CD4-positive, alpha-beta T cell (primary cell): ENCODE measurements at regions not wholly inside any gene's neighbourhood (a gene's known extent, or its start where the extent isn't known, plus 50 kb on each side); places are given as distances from the start of the nearest gene placed in this dataset.

Experiments
- ATAC-seq: fragments of 200-7000 bp; cut with Tn5 transposase; one replicate; pipeline ENCODE4 v1.10.0; 2022; ENCODE audit warnings: mild to moderate bottlenecking; ENCODE audit not compliant: poor library complexity
- CTCF ChIA-PET: fragments of 350-600 bp; sonication (Branson Sonifier 250); formaldehyde crosslinking; loops from one replicate; lab custom pipeline; 2021; ENCODE audit warnings: antibody characterized with exemption, inconsistent platforms; lab: Charles Lee
- POLR2A ChIA-PET: fragments of 350-600 bp; sonication (Branson Sonifier 250); formaldehyde crosslinking; loops from one replicate; lab custom pipeline; 2021; ENCODE audit warnings: antibody characterized with exemption, inconsistent platforms; lab: Charles Lee
- DNase-seq, 14 experiments: peaks; one replicate each; pipeline ENCODE4 v3.0.0-alpha.2; 2013 to 2020; ENCODE audit warnings: mixed read lengths in 2 of 14
- H3K27ac ChIP-seq, 2 donors: one replicate each; pipeline versions ENCODE4 v1.5.1 to v1.7.0; 2013; ENCODE audit warnings: low read length in 2 of 2, low read depth in 1 of 2, mild to moderate bottlenecking in 1 of 2
- H3K27me3 ChIP-seq, 2 experiments: 1 replicate in 1 of 2; 2 replicates in 1 of 2; pipeline versions ENCODE4 v1.6.1 to v1.7.0; 2013; ENCODE audit warnings: low read length in 2 of 2, control low read depth in 1 of 2, mild to moderate bottlenecking in 1 of 2, moderate library complexity in 1 of 2; ENCODE audit not compliant: insufficient read depth in 2 of 2, control insufficient read depth in 1 of 2
- H3K36me3 ChIP-seq: one replicate; pipeline ENCODE4 v1.6.1; 2013; ENCODE audit warnings: low read length, control low read depth; ENCODE audit not compliant: insufficient read depth
- H3K4me1 ChIP-seq: one replicate; pipeline ENCODE4 v1.6.1; 2013; ENCODE audit warnings: low read length, control low read depth; ENCODE audit not compliant: insufficient read depth
- H3K4me3 ChIP-seq: one replicate; pipeline ENCODE4 v1.5.1; 2013; ENCODE audit warnings: mild to moderate bottlenecking, low read length, moderate library complexity
- H3K9me3 ChIP-seq, 2 experiments: 1 replicate in 1 of 2; 2 replicates in 1 of 2; pipeline versions ENCODE4 v1.6.1 to v1.7.0; 2013; ENCODE audit warnings: low read length in 2 of 2, mild to moderate bottlenecking in 2 of 2, control low read depth in 1 of 2, moderate library complexity in 1 of 2; ENCODE audit not compliant: control insufficient read depth in 1 of 2, insufficient read depth in 1 of 2
- H3K27ac Mint-ChIP-seq: one replicate; pipeline ENCODE4 v1.8.0; 2020; ENCODE audit warnings: mixed read lengths
- H3K27me3 Mint-ChIP-seq: one replicate; pipeline ENCODE4 v1.8.0; 2021; ENCODE audit warnings: mixed read lengths
- H3K36me3 Mint-ChIP-seq: one replicate; pipeline ENCODE4 v1.8.0; 2021; ENCODE audit warnings: low read depth, mixed read lengths
- H3K4me1 Mint-ChIP-seq: one replicate; pipeline ENCODE4 v1.8.0; 2021; ENCODE audit warnings: low read depth, mixed read lengths
- H3K4me3 Mint-ChIP-seq: one replicate; pipeline ENCODE4 v1.8.0; 2020; ENCODE audit warnings: mild to moderate bottlenecking, mixed read lengths
- H3K9me3 Mint-ChIP-seq: one replicate; pipeline ENCODE4 v1.8.0; 2020; ENCODE audit warnings: mixed read lengths
- CTCF ChIP-seq: fragments of 200-600 bp; IDR thresholded peaks from one replicate; pipeline ENCODE4 v1.8.0; 2022; ENCODE audit warnings: antibody characterized with exemption, mild to moderate bottlenecking
- intact Hi-C, 2 experiments: fragments of 100-400 bp; cut with DNase I in 1 of 2; cut with micrococcal nuclease in 1 of 2; formaldehyde crosslinking; loops; one replicate each; pipeline versions ENCODE4 v1.15.1 to v1.9.0; 2023 to 2025; cut with DNase I, micrococcal nuclease

- no peak for TF ChIP-seq CTCF
- H3K4me1 ChIP-seq, result no peaks in the 10 kb centered on the region
- Mint-ChIP-seq H3K36me3 (no peaks in the 10 kb centered on the region), H3K4me1 (no peaks in the 10 kb centered on the region), H3K4me3 (no peak overlapping the region), H3K27me3 (no peaks in the 10 kb centered on the region), H3K9me3 (peaks cover 3% of the 10 kb centered on the region), H3K27ac (no peak overlapping the region)
- intact Hi-C loops, result no loop called here
- no peaks in the 10 kb centered on the region for H3K36me3 ChIP-seq
- ATAC-seq (no peak), DNase-seq (no peak)
- peaks cover 0 to 2% of the 10 kb centered on the region in 2 experiments for H3K27me3 ChIP-seq
- POLR2A ChIA-PET, result no interaction called here
- H3K4me3 ChIP-seq, result no peak overlapping the region
- CTCF ChIA-PET, result no interaction called here
- H3K9me3 ChIP-seq, result peaks cover 13 to 14% of the 10 kb centered on the region in 2 experiments
- no peak overlapping the region for H3K27ac ChIP-seq
These were observed 162.7 kb downstream of the RPS24 start for GRCh38 chr10:78196396-78196795.

DNA sequence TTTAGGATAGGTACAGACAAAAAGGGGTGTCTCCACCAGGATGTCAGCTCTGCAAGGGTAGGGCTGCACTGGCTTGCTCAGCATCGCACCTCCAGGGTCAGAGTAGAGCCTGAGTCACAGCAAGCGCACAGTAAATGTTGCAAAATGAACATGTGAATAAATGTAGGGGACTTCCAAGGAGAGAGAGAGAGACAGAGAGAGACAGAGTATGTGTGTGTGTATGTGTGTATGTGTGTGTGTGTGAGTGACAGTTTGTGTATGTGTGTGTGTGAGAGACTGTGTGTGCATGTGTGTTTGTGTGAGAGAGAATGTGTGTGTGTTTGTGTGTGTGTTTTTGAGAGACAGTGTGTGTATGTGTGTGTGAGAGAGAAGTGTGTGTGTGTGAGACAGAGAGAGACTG lies 163.3 kb downstream of the RPS24 start:
- peaks cover 13 to 14% of the 10 kb centered on the region in 2 experiments for H3K9me3 ChIP-seq
- Mint-ChIP-seq H3K27me3 (no peaks in the 10 kb centered on the region), H3K27ac (no peak overlapping the region), H3K36me3 (no peaks in the 10 kb centered on the region), H3K4me3 (no peak overlapping the region), H3K4me1 (no peaks in the 10 kb centered on the region), H3K9me3 (peaks cover 3% of the 10 kb centered on the region)
- intact Hi-C loops, result no loop called here
- no peak for TF ChIP-seq CTCF
- no peaks in the 10 kb centered on the region for H3K4me1 ChIP-seq
- ATAC-seq (no peak), DNase-seq (no peak)
- H3K27ac ChIP-seq, result no peak overlapping the region
- peaks cover 0 to 2% of the 10 kb centered on the region in 2 experiments for H3K27me3 ChIP-seq
- H3K4me3 ChIP-seq, result no peak overlapping the region
- H3K36me3 ChIP-seq, result no peaks in the 10 kb centered on the region
- ChIA-PET POLR2A (no interaction called here), CTCF (no interaction called here)

GRCh38 chr10:78197628-78198272 lies 164.1 kb downstream of the RPS24 start:
- POLR2A ChIA-PET, result no interaction called here
- DNase-seq, result no peak
- ATAC-seq, result no peak
- H3K4me1 Mint-ChIP-seq, result no peaks in the 10 kb centered on the region
- no peaks in the 10 kb centered on the region for H3K4me1 ChIP-seq
- H3K27me3 ChIP-seq, result peaks cover 0 to 2% of the 10 kb centered on the region in 2 experiments
- intact Hi-C loops, result no loop called here
- H3K36me3 Mint-ChIP-seq, result no peaks in the 10 kb centered on the region
- CTCF ChIA-PET, result no interaction called here
- H3K4me3 Mint-ChIP-seq, result no peak overlapping the region
- no peak for TF ChIP-seq CTCF
- no peaks in the 10 kb centered on the region for H3K36me3 ChIP-seq
- H3K27ac Mint-ChIP-seq, result no peak overlapping the region
- no peak overlapping the region for H3K27ac ChIP-seq
- no peaks in the 10 kb centered on the region for H3K27me3 Mint-ChIP-seq
- peaks cover 13% of the 10 kb centered on the region in 2 experiments for H3K9me3 ChIP-seq
- peaks cover 3% of the 10 kb centered on the region for H3K9me3 Mint-ChIP-seq
- no peak overlapping the region for H3K4me3 ChIP-seq
